HG03342 (cell line): ENCODE measurements at regions not wholly inside any gene's neighbourhood (a gene's known extent, or its start where the extent isn't known, plus 50 kb on each side); places are given as distances from the start of the nearest gene placed in this dataset.
"Not testable (repeated sequence)": the region's sequence is repeated elsewhere in the genome, so short reads cannot be mapped to it uniquely, and the experiment has no call there.

Experiments used
- ATAC-seq: cut with Tn5 transposase; IDR thresholded peaks from one replicate; pipeline ENCODE4 v1.9.1; 2021; ENCODE audit warnings: mild to moderate bottlenecking, moderate library complexity; ENCODE audit not compliant: unreplicated experiment

DNA sequence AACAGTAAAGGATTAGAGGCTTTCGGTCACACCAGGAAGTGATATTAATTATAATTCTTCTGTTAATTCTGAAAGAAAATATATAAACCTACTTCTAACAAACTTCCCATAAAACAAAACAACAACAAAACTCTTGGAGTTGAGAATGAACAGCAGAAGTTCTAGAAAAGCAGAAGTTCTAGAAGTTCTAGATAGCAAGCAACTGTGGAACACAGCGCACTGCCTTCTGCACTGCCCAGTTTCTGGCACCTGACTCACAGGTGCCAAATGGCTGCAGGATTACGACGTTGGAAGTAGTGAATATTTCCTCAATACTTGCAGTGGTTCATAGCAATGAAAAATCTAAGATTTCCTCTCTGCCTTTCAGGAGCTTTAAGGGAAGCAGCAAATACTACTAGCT, 132.2 kb downstream of the OR13A1 start:
- no peak for ATAC-seq

DNA sequence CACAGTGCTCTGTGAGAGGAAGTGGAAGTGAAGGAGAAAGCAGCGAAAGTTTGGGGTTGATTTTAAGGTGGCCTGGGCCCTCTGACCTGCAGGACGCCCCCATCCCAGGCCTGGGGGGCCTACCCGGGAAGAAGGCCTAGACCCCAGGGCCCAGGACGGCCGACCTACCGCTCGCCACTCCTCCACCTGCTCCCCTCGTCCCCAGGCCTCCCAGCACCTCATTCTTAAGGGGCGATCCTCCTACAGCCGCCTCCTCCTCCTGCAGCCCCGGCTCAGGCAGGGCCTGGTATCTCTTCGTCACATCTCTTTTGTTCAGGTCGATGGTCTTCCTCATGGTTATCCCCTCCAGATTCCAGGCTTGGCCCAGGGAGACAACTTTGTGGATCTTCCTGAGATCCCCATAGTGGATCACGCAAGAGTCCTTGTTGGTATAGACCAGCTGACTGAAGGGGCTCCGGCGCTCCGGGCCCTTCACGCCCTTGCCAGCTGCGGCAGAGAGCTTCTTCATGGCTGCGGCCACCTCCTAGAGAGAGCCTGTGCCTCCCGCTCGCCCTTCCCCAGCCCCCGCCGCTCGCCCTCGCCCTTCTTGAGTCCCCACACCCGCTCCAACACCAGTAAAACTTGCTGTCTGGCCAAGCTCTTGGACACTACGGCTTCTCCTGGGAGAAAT, 117.5 kb downstream of the OR13A1 start:
- no peak for ATAC-seq

DNA sequence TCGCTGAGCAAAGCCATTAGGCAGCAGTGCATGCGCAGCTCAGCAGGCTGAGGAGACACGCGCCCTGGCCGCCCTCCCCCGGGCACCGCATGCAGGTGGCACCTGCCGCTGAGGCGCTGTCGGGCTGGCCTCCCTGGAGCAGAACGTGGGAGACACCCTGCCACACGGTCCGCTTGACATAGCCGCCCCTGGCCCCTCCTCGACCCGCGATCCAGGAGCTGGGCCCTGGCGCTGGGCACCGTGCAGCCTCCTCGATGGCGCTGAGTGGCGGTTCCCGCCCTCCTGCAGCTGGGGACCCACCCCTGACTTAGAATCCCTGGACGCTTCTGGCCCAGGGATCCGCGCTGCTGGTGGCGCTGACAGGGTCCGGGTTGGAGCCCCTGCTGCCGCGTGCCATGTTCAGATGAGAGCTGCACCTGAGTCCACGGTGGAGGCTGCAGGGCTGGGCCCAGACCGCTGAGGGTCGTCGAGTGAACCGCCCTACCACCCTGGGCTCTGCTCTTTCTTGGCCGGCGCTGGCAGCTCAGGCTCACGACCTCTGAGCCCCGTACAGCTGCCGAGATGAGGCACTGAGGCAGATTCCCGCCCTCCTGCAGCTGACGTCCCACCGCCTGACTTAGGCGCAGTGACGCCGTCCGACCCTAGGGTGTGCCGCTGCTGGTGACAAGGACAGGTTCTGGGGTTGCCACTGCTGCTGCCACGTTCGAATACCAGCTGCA, 116.8 kb downstream of the OR13A1 start:
- no peak for ATAC-seq

DNA sequence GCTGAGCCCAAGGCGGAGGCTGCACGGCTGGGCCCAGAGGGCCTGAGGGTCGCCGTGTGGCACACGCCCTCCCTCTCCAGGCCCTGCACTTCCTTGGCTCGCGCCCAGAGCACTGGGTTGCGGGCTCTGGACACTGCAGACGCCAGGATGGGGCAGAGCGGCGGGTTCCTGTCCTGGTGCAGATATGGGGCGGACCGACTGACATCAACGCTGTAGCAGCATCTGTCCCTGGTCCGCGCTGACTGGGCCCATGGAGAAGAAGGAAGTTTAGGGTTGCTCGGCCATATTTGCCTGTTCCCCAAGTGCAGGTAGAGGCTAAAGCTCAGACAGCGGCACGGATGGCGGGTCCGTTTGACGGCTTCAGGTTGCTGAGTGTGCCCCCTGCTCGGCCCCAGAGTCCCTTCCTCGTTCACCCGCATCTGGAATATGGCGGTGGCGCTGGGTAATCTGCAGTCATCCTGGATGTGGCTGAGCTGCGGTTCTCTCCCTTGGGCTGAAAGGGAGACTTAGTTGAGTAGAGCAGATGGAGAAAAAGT, 116.1 kb downstream of the OR13A1 start:
- ATAC-seq, result no peak

DNA sequence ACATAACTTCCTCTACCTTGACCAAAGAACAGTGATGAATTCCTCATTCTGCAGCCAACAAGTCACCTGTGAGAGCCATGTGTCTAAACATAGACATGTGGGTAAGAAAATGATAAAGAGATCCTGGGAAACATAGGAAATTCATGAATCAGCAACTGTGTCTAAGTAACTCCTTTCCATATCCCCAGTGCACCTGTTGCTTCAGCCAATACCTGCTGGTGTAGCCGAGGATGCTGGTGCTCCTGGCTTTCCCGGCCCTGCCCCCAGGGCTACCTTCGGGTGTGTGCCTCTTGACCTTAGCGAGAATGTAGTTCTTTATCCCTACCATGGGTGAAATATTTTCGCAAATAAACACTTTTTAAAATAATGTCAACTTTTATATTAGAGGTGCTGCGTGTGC, 114.1 kb downstream of the OR13A1 start:
- no peak for ATAC-seq

DNA sequence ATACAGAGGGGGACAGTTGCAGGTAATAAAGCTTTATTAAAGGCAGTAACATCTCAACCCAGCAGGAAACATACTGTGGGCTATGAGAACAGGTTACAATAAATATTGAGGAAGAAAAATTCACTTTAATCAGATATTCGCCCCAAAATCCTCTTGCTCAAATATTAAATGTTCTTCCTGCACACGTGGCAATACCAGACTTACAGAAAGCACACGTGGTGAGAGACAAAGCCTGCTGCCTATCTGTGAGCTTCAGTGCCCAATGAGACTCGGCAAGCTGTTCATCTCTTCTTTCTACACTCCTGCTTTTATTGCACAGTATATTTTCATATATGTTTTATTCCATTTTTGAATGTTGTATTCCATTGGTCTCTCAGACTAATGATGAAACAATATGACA, 113.2 kb downstream of the OR13A1 start:
- no peak for ATAC-seq

DNA sequence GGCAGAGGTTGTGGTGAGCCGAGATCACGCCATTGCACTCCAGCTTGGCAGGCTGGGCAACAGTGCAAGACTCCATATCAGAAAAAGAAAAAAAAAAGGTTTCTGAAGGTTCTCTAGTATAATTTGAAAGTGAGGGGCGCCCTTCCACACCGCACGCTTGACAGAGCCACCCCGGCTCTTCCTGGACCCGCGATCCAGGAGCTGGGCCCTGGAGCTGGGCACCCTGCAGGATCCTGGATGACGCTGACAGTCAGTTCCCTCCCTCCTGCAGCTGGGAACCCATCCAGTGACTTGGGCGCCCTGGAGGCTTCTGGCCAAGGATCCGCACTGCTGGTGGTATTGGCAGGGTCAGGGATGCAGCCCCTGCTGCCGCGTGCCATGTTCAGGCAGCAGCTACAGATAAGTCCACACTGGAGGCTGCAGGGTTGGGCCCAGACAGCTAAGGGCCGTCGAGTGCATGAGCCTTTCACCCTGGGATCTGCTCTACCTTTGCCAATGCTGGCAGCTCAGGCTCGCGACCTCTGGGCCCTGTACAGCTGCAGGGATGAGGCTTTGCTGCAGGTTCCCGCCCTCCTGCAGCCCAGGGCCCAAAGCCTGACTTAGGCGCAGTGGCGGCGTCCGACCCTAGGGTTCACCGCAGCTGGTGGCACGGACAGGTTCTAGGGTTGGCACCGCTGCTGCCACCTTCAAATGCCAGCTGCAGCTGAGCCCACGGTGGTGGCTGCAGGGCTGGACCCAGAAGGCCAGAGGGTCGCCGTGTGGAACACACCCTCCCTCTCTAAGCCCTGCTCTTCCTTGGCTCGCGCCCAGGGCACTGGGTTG, 110.2 kb downstream of the OR13A1 start:
- ATAC-seq, result no peak

DNA sequence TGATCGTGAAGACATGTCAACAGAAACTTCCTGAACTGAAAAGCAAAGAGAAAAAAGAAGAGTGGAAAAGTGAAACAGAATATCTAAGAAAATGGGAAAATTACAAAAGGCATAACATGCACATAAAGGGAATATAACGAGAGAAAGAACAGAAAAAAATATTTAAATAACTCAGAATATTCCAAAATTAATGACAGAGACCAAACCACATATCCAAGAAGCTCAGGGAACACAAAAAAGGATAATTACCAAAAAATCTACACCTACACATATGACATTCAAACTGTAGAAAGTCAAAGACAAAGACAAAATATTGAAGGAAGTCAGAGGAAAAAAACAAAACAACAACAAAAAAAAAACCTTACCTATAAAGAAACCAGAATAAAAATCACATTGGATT, 105.5 kb downstream of the OR13A1 start:
- no peak for ATAC-seq

DNA sequence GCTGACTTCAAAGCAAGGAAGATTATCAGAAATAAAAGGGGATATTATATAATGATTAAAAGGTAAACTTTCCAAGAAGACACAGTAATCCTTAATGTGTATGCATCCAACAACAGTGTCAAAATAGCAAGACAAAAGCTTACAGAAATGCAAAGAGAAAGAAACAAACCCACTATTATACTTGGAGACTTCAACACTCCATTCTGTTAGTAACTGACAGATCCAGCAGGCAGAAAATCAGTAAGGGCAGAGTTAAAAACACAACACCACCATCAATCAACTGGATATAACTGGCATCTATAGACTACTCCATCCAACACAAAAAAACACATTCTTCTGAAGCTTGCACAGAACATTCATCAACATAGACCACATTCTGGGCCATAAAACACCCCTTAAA, 103.8 kb downstream of the OR13A1 start:
- ATAC-seq, result no peak

DNA sequence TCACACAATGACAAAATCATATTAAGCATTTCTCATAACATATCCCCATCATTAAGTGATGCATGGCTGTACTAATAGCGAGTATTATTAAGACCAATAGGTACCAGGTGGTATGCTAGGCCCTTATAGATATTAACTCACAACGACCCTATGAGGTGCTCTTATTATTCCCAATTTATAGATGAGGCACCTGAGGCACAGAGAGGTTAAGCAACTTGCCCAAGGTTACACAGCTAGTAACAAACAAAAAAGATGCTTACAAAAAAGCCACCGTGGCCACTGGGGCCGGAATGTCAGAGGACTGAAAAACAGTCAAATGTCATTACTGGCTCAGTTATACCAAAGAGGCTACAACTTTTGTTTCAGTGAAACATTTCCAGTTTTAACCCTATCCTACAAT, 96.0 kb downstream of the OR13A1 start:
- no peak for ATAC-seq

DNA sequence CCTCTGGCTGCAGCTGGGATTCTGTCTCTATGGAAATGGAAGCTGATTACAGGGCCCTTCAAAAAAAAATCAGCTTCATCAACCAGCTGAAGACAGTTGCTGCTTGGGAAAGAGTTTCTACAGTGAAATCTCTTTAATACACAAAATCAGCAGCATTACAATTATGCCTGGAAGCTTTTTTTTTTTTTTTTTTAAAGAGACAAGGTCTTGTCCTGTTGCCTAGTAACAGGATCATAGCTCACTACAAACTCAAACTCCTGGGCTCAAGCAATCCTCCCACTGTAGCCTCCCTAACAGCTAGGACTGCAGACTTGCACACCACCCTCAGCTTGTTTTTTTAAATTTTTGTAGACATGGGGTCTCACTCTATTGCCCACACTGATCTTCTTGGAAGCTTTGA, 94.5 kb downstream of the OR13A1 start:
- no peak for ATAC-seq

DNA sequence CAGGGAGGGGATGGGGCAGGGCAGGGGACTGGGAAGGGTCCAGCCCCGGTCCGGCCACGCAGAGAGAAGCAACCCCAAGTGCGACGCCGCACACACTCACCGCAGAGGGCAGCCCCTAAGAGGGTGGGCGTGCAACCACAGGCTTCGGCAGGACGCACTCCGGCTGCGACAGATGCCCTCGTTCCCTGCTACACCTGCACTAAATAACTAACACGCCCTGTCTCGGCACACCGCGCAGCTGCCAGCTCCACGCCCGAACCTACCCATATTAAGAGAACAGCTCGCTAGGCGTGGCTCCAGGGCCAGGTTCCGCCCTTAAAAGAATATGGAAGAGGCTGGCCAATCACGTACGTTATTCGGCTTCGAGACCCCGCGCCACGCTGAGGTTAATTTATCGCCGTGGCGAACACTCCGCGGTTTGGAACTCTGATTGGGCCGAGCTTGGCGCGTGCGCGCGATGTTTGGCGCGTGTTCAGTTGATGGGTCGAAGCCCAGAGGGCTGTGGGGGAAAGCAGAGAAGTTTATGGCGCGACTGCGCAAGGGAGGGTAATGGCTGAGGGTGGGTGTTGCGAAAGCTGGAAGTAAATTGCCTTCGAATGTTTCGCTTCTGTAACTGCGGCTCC, 91.1 kb downstream of the OR13A1 start:
- ATAC-seq, result no peak

DNA sequence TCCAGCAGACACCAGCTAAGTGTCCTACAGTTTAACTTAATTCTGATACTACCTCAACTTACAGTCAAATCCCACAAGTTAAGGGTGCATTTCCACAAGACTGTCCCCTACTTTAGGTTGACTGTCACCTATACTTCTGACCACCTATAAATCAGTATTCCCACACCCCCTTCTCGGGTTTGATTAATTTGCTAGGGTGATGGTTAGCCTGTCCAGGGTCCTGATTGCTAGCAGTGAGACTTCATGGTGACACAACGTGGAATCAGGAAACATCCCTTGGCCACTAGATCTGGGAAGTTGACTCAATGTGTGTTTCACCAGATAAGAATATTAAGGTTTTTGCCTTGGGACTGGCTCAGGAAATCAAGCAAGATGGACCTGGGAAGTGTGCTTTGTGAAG, 88.4 kb downstream of the OR13A1 start:
- ATAC-seq, result no peak

DNA sequence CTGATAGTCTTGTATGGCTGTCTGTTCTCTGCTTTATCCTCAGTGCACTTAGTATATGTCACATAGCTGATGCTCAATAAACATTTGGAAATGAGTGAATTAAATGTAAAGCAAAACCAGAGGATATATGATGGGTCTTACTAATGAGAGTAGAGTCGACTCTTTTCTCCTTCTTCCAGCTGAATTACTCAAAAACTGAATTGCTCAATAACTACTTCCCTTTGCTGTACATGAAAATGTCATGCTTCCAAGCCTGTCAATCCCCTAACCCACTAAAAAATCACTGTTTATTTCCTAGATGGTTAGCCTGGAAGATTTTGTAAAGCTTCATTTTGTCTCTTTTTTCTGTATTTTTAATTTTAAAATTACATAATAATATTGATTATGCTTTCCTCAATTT, 88.0 kb downstream of the OR13A1 start:
- ATAC-seq, result no peak

DNA sequence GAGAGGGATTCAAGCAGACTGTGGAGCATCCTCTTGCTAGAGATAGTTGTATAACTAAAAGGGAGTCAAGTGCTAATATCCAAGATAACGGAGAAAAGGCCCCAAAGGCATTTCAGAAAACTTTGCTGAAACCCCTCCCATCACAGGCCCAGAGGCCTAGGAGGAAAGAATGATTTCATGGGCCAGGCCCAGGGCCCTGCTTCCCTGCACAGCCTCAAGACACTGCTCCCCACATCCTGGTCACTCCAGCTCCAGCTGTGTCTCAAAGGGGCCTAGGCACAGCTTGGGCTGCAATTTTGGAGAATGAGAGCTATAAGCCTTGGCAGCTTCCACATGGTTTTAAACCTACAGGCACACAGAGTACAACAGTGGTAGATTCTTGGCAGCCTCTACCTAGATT, 85.6 kb downstream of the OR13A1 start:
- no peak for ATAC-seq

DNA sequence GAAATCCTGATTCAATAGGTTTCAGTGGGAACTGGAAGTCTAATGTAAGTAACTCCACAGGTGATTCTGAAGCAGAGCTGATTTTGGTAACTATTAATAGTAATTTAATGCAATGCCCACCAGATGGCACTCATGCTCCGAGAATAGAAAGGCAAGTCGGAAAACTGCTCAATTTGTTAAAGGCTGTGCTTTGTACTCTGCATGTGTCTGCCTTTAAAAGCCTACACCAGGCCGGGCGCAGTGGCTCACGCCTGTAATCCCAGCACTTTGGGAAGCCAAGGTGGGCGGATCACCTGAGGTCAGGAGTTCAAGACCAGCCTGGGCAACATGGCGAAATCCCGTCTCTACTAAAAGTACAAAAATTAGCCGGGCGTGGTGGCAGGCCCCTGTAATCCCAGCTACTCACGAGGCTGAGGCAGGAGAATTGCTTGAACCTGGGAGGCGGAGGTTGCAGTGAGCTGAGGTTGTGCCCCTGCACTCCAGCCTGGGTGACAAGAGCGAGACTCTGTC, 80.1 kb downstream of the OR13A1 start:
- not testable (repeated sequence) for ATAC-seq

DNA sequence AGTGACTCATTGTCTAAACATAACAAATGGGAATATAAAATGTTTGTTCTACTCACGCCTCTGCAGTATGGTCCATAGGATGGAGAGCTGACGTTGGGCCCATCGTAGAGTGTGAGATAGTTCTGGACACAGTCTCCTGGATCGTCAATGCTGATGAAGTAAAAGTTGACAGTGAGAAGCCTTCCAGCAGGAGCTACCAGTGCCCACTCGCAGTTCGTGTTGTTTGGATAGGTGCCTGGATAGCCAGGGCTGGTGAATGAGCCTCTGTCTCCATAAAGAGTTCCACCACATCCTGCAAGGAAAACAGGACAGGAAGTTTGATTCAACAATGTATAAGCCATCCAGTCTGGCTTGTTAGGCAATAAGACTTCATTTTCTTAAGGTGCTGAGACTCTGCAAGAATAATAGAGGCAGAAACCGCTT, 79.6 kb downstream of the OR13A1 start:
- ATAC-seq, result no peak

DNA sequence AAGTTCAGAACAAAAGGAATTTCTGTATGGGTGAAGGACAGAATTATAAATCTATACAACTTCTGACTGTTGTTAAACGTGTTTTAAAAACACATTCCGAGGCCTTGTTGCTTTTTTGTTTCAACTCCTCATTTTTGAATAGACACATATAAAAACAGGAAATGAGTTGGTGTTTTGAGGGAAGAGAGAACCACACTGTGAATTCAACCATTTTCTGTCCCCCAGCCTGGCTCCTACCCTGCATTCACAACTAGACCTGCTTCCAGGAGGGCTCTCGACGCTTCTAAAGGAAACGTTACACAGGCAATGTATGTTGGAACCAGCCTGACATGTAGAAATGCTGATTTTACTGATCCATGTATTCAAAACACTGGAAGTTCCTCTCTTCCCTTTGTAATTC, 76.5 kb downstream of the OR13A1 start:
- ATAC-seq, result no peak

DNA sequence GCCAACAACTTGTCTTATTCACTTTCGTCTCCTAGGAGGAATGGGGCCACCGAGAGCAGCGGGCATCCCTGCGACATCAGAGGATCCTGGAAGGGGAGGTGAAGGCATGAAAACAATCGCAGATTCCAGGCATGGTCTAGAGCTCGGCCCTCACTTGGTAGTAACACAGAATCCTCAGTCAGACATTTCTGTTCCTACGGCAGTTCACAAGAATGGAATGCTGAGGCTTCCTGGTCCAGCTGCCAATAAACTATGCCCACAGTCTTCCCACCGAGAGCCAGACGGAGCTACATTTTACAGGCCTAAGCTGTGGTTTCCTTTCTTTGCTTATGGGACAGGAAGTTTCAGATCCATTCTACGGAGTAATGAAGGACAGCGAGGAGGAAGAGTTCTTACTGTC, 75.8 kb downstream of the OR13A1 start:
- ATAC-seq, result no peak

DNA sequence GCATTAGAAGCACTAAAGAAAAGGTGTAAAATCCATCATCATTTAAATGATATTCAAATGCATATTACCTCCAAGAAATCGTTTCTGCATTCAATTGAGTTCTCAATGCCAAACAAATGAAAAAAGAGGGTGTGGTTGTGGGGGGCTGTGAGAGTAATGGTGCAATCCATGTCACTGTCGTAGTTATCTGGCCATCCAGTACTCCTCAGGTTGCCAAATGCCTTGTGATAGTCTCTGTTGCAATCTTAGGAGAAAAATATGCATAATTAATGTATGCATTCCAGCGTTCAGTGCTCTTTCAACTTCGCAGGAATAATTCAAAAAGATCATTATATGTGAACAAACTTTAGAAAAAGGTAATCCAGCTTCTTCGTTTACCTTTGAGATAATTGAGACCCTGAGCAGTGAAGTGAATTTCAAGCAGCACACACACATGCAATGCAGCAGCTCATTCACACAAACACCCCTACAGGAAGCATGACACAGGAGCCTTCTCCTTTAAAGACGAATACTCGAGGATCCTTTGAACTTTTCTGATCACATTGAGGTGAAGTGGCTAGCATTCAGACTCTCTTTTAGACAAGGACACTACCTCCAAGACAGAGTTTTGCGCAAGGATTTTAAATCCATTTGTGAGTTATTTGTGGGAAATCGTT, 73.4 kb downstream of the OR13A1 start:
- no peak for ATAC-seq

DNA sequence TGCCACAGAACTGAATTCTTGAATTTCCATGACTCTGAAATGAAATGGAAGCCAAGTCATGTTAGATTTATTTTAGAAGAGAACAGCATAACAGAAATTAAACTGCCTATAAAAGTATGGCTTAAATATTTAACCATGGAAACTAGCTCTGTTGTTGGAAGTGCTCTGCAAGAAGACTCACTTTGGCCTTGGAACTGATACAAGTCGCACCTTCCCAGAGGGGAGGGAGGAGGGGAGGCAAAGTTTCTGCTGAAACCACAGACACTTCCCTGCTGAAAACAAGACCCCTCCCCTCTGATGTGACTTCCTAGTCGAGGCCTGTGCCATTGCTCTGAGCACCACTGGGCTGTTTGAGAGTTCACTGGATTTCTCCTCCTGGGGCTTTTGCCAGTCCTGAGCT, 72.1 kb downstream of the OR13A1 start:
- ATAC-seq, result no peak
